ENCODE measurements at regions not wholly inside any gene's neighbourhood (a gene's known extent, or its start where the extent isn't known, plus 50 kb on each side); places are given as distances from the start of the nearest gene placed in this dataset.

DNA sequence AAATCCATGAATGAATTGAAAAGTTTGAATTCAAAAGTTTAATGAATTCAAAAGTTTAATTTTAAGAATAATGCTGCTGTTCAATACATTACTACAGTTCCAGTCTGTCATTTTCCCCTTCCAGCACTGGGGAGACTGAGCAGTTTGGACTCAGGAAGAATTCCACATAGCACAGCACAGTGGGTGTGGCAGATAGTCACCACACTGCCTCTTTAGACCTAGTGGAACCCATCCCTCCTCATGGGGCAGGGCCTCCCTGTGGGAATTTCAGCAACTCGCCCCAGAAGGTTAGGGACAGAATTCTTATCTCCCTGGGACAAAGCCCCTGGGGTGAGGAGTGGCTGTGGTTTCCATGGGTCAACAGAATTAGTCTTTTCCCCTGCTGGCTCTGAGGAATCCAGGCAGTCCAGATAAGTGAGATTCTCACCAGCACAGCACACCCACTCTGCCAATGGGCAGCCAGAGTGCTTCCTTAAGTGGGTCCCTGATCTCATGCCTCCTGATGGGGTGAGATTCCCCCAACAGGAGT is 442.0 kb upstream of the SYT4 start:
- Histone ChIP-seq H3K9ac (ENCODE audit: low read length in 5 of 5) (no peak overlapping the region), H3K27ac (ENCODE audit: low read depth, low read length) (no peak overlapping the region), H3K4me3 (ENCODE audit: low read depth in 1 of 5, low read length in 5 of 5) (no peak overlapping the region), H3K9me3 (ENCODE audit: control insufficient read depth in 5 of 5, low read length in 5 of 5) (peaks cover 0 to 6% (median 3%) of the 10 kb centered on the region in 5 donors), H3K27me3 (ENCODE audit: control insufficient read depth in 5 of 5, insufficient read depth in 4 of 5, low read length in 5 of 5) (no peaks in the 10 kb centered on the region), H3K36me3 (ENCODE audit: control insufficient read depth in 5 of 5, insufficient read depth in 5 of 5, low read length in 5 of 5) (no peaks in the 10 kb centered on the region), H3K4me1 (ENCODE audit: control insufficient read depth in 5 of 5, insufficient read depth in 5 of 5, low read length in 5 of 5) (no peaks in the 10 kb centered on the region)

DNA sequence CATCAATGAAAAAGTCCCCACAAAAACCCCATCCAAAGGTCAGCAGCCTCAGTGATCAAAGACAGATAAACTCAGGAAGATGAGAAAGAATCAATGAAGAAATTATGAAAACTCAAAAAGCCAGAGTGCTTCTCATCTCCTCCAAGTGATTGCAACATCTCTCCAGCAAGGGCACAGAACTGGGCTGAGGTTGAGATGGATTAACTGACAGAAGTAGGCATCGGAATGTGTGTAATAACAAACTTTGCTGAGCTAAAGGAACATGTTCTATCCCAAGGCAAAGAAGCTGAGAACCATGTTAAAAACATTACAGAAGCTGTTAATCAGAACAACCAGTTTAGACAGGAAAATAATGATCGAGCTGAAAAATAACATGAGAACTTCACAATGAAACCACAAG is 442.8 kb upstream of the SYT4 start:
- Histone ChIP-seq H3K4me3 (ENCODE audit: low read depth in 1 of 5, low read length in 5 of 5) (no peak overlapping the region), H3K36me3 (ENCODE audit: control insufficient read depth in 5 of 5, insufficient read depth in 5 of 5, low read length in 5 of 5) (no peaks in the 10 kb centered on the region), H3K9me3 (ENCODE audit: control insufficient read depth in 5 of 5, low read length in 5 of 5) (peaks cover 0 to 9% (median 3%) of the 10 kb centered on the region in 5 donors), H3K27me3 (ENCODE audit: control insufficient read depth in 5 of 5, insufficient read depth in 4 of 5, low read length in 5 of 5) (no peaks in the 10 kb centered on the region), H3K27ac (ENCODE audit: low read depth, low read length) (no peak overlapping the region), H3K4me1 (ENCODE audit: control insufficient read depth in 5 of 5, insufficient read depth in 5 of 5, low read length in 5 of 5) (no peaks in the 10 kb centered on the region), H3K9ac (ENCODE audit: low read length in 5 of 5) (no peak overlapping the region)

DNA sequence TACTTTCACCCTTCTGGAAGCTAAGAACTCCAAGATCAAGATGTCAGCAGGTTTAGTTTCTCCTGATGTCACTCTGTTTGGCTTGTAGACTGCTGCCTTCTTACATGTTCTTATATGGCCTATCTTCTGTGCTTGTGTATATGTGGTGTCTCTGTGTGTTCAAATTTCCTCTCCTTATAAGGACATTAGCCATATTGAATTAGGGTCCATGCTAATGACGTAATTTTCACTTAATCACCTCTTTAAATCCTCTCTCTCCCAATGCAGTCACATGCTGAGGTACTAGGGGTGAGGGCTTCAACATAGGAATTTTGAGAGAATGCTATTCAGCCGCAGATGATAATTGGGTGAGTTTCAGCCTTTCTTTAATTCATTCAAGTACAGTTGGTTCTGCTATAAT is 458.3 kb upstream of the SYT4 start:
- H3K27ac ChIP-seq (ENCODE audit: low read depth, low read length), result no peak overlapping the region
- no peak overlapping the region for H3K9ac ChIP-seq (ENCODE audit: low read length in 5 of 5)
- H3K4me1 ChIP-seq (ENCODE audit: control insufficient read depth in 5 of 5, insufficient read depth in 5 of 5, low read length in 5 of 5), result no peaks in the 10 kb centered on the region
- no peaks in the 10 kb centered on the region for H3K36me3 ChIP-seq (ENCODE audit: control insufficient read depth in 5 of 5, insufficient read depth in 5 of 5, low read length in 5 of 5)
- no peaks in the 10 kb centered on the region for H3K27me3 ChIP-seq (ENCODE audit: control insufficient read depth in 5 of 5, insufficient read depth in 4 of 5, low read length in 5 of 5)
- peaks cover 0 to 8% (median 2%) of the 10 kb centered on the region in 5 donors for H3K9me3 ChIP-seq (ENCODE audit: control insufficient read depth in 5 of 5, low read length in 5 of 5)
- H3K4me3 ChIP-seq (ENCODE audit: low read depth in 1 of 5, low read length in 5 of 5), result no peak overlapping the region

DNA sequence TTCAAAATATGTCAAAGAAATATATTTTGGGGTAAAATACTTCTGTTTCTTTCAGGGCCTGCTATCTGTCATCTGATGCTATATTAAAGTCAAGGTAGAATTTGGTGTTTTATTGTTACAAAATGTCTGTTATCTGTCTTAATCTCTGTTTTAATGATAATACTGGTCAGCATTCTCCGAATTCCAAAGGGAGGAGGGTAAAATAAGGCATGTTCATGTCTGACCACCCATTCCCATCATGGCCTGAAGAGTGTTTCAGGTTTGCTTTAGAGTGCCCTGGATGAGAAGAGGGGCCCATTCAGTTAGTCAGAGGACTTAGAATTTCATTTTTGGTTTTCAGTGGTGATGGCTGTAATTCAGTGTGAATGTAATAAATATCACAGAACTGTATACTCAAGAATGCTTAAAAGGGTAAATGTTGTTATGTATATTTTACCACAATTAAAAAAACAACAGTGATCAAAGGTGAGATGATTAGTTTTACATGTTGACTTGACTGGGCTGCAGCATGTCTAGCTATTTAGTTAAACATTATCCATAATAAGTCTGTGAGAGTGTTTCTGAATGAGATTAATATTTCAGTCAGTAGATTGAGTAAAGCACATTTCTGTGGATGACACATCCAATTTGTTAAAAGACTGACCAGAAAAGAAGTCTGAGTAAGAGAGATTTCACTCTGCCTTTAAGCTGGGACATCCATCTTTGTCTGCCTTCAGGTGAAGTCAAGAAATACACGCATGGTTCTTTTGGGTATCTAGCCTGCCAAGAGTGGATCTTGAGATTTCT is 467.9 kb upstream of the SYT4 start:
- Histone ChIP-seq H3K36me3 (ENCODE audit: control insufficient read depth in 5 of 5, insufficient read depth in 5 of 5, low read length in 5 of 5) (no peaks in the 10 kb centered on the region), H3K4me1 (ENCODE audit: control insufficient read depth in 5 of 5, insufficient read depth in 5 of 5, low read length in 5 of 5) (no peaks in the 10 kb centered on the region)

DNA sequence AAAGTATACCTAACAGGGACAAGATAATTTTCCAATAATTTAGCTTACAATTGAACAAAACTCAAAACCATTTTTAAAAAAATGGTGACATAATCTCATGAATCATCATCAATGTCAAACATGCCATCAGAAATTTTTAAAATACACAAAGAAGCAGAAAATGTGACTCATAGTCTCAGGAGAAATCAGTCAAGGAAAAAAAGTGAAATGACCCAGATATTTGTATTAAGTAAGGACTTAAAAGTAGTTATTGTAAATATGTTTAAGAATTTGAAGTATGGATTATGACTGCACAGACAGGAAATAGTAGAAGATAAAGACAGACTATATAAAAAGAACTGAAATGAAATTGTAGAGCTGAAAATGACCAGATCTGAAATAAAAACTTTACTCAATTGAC is 473.9 kb upstream of the SYT4 start:
- Histone ChIP-seq H3K4me1 (ENCODE audit: control insufficient read depth in 5 of 5, insufficient read depth in 5 of 5, low read length in 5 of 5) (no peaks in the 10 kb centered on the region), H3K27ac (ENCODE audit: low read depth, low read length) (no peak overlapping the region), H3K4me3 (ENCODE audit: low read depth in 1 of 5, low read length in 5 of 5) (no peak overlapping the region), H3K9me3 (ENCODE audit: control insufficient read depth in 5 of 5, low read length in 5 of 5) (peaks cover 0 to 17% (median 4%) of the 10 kb centered on the region in 5 donors), H3K36me3 (ENCODE audit: control insufficient read depth in 5 of 5, insufficient read depth in 5 of 5, low read length in 5 of 5) (no peaks in the 10 kb centered on the region), H3K9ac (ENCODE audit: low read length in 5 of 5) (no peak overlapping the region), H3K27me3 (ENCODE audit: control insufficient read depth in 5 of 5, insufficient read depth in 4 of 5, low read length in 5 of 5) (no peaks in the 10 kb centered on the region)

More for the DNA sequence above, 467.9 kb upstream of the SYT4 start:
- H3K9me3 ChIP-seq (ENCODE audit: control insufficient read depth in 5 of 5, low read length in 5 of 5), result peaks cover 0 to 8% (median 3%) of the 10 kb centered on the region in 5 donors
- H3K27ac ChIP-seq (ENCODE audit: low read depth, low read length), result no peak overlapping the region
- H3K27me3 ChIP-seq (ENCODE audit: control insufficient read depth in 5 of 5, insufficient read depth in 4 of 5, low read length in 5 of 5), result no peaks in the 10 kb centered on the region
- no peak overlapping the region for H3K9ac ChIP-seq (ENCODE audit: low read length in 5 of 5)
- H3K4me3 ChIP-seq (ENCODE audit: low read depth in 1 of 5, low read length in 5 of 5), result no peak overlapping the region

DNA sequence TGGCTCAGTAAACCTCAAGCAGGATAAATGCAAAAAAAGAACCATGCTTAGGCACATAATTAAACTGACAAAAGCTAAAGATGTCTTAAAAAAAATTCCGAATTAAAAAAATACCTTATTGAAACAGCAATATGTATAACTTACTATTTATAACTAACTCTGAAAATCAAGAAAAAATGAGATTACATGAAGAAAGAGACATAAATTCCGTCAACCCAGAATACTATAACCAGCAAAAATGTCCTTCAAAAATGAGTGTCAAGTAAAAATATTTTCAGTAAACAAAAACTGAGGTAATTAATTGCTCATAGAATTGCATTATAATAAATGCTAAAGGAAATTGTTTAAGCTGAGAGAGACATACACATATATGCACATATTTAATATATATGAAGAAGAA is 474.5 kb upstream of the SYT4 start:
- no peaks in the 10 kb centered on the region for H3K27me3 ChIP-seq (ENCODE audit: control insufficient read depth in 5 of 5, insufficient read depth in 4 of 5, low read length in 5 of 5)
- peaks cover 0 to 17% (median 4%) of the 10 kb centered on the region in 5 donors for H3K9me3 ChIP-seq (ENCODE audit: control insufficient read depth in 5 of 5, low read length in 5 of 5)
- no peak overlapping the region for H3K9ac ChIP-seq (ENCODE audit: low read length in 5 of 5)
- no peak overlapping the region for H3K27ac ChIP-seq (ENCODE audit: low read depth, low read length)
- peaks cover 0 to 3% (median 0%) of the 10 kb centered on the region in 5 donors for H3K4me1 ChIP-seq (ENCODE audit: control insufficient read depth in 5 of 5, insufficient read depth in 5 of 5, low read length in 5 of 5)
- no peak overlapping the region for H3K4me3 ChIP-seq (ENCODE audit: low read depth in 1 of 5, low read length in 5 of 5)
- no peaks in the 10 kb centered on the region for H3K36me3 ChIP-seq (ENCODE audit: control insufficient read depth in 5 of 5, insufficient read depth in 5 of 5, low read length in 5 of 5)

DNA sequence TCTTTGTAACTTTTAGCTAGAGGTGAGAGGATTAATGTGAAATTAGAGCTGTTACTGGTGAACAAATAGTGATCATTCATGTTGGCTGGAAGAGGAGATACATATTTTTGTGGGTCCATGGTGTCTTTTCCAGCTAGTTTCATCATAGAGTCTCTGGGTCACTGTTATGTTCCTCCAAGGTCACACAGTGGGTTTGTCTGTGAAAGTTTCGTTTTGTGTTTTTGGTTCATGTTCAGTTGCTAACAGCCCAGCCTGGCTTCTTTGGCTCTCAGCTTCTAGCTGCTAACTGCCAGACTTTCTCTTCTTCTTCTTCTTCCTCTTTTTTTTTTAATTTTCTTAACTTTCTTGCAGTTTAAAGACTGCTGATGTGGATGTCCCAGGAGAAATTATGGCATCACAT is 480.0 kb upstream of the SYT4 start:
- Histone ChIP-seq H3K27me3 (ENCODE audit: control insufficient read depth in 5 of 5, insufficient read depth in 4 of 5, low read length in 5 of 5) (no peaks in the 10 kb centered on the region), H3K4me1 (ENCODE audit: control insufficient read depth in 5 of 5, insufficient read depth in 5 of 5, low read length in 5 of 5) (peaks cover 0 to 7% (median 0%) of the 10 kb centered on the region in 5 donors), H3K36me3 (ENCODE audit: control insufficient read depth in 5 of 5, insufficient read depth in 5 of 5, low read length in 5 of 5) (no peaks in the 10 kb centered on the region), H3K9ac (ENCODE audit: low read length in 5 of 5) (no peak overlapping the region), H3K27ac (ENCODE audit: low read depth, low read length) (no peak overlapping the region), H3K4me3 (ENCODE audit: low read depth in 1 of 5, low read length in 5 of 5) (no peak overlapping the region), H3K9me3 (ENCODE audit: control insufficient read depth in 5 of 5, low read length in 5 of 5) (peaks cover 0 to 8% (median 0%) of the 10 kb centered on the region in 5 donors)

DNA sequence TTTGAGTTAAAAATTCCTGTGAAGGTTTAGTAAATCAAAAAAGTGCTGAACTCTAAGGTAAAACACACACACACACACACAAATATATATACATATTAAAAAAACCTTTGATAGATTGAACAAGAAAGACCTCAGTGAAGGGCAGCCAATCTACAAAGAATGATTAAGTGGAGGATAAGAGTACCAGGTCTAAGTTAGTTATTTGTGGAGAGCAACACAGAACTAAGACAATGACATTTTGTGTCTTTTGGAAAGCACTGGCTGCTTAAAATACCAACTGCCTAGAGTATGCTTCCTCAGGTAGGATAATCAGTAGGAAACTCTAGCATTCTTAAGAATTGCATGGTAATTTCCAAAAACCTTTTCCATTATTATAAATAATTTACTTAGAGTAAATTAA is 481.4 kb upstream of the SYT4 start:
- H3K9ac ChIP-seq (ENCODE audit: low read length in 5 of 5), result no peak overlapping the region
- peaks cover 0 to 4% (median 0%) of the 10 kb centered on the region in 5 donors for H3K9me3 ChIP-seq (ENCODE audit: control insufficient read depth in 5 of 5, low read length in 5 of 5)
- H3K27me3 ChIP-seq (ENCODE audit: control insufficient read depth in 5 of 5, insufficient read depth in 4 of 5, low read length in 5 of 5), result no peaks in the 10 kb centered on the region
- H3K4me3 ChIP-seq (ENCODE audit: low read depth in 1 of 5, low read length in 5 of 5), result no peak overlapping the region
- peaks cover 0 to 7% (median 0%) of the 10 kb centered on the region in 5 donors for H3K4me1 ChIP-seq (ENCODE audit: control insufficient read depth in 5 of 5, insufficient read depth in 5 of 5, low read length in 5 of 5)
- no peaks in the 10 kb centered on the region for H3K36me3 ChIP-seq (ENCODE audit: control insufficient read depth in 5 of 5, insufficient read depth in 5 of 5, low read length in 5 of 5)
- H3K27ac ChIP-seq (ENCODE audit: low read depth, low read length), result no peak overlapping the region

DNA sequence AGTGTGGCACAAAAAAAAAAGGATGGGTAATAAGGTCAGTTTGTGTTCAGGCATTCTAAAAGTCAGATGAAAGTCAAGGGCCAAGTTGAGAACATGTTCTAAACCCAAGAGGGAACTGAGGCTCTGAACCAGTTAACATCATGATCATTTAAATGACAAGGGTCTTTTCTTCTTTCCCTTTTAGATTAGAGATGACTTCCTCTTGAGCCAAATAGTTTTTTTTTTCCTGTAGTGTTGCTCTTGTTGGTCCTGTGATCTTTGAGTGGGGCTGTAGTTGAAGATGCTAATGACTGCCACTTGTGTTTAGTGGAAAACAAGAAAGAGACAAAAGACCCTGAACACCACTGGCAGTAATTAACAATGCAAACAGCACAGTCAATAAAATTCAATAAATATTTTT is 482.7 kb upstream of the SYT4 start:
- H3K9me3 ChIP-seq (ENCODE audit: control insufficient read depth in 5 of 5, low read length in 5 of 5), result peaks cover 0 to 4% (median 0%) of the 10 kb centered on the region in 5 donors
- no peak overlapping the region for H3K27ac ChIP-seq (ENCODE audit: low read depth, low read length)
- no peaks in the 10 kb centered on the region for H3K27me3 ChIP-seq (ENCODE audit: control insufficient read depth in 5 of 5, insufficient read depth in 4 of 5, low read length in 5 of 5)
- no peak overlapping the region for H3K9ac ChIP-seq (ENCODE audit: low read length in 5 of 5)
- no peaks in the 10 kb centered on the region for H3K36me3 ChIP-seq (ENCODE audit: control insufficient read depth in 5 of 5, insufficient read depth in 5 of 5, low read length in 5 of 5)
- H3K4me1 ChIP-seq (ENCODE audit: control insufficient read depth in 5 of 5, insufficient read depth in 5 of 5, low read length in 5 of 5), result peaks cover 0 to 7% (median 0%) of the 10 kb centered on the region in 5 donors
- no peak overlapping the region for H3K4me3 ChIP-seq (ENCODE audit: low read depth in 1 of 5, low read length in 5 of 5)

DNA sequence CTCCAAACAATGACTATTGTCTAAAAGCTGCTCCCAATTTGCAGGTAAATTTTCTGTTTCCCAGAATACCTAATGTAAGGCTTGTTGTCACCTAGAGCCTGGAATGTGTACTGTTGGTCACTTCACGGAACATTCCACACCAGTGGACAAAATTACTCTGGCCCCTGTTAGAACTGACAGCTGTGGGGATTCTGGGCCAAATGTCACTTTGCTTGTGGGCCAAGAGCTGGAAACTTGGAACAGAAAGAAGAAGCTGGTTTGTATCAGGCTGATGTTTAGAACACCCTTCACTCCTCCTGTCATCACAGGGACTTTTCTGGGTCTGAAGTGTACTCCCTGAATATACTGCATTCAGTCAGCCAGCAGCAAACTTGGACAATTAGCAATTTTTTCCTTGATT is 495.6 kb upstream of the SYT4 start:
- Histone ChIP-seq H3K27me3 (ENCODE audit: control insufficient read depth in 5 of 5, insufficient read depth in 4 of 5, low read length in 5 of 5) (no peaks in the 10 kb centered on the region), H3K36me3 (ENCODE audit: control insufficient read depth in 5 of 5, insufficient read depth in 5 of 5, low read length in 5 of 5) (no peaks in the 10 kb centered on the region), H3K9ac (ENCODE audit: low read length in 5 of 5) (no peak overlapping the region), H3K27ac (ENCODE audit: low read depth, low read length) (no peak overlapping the region), H3K9me3 (ENCODE audit: control insufficient read depth in 5 of 5, low read length in 5 of 5) (peaks cover 0 to 4% (median 0%) of the 10 kb centered on the region in 5 donors), H3K4me1 (ENCODE audit: control insufficient read depth in 5 of 5, insufficient read depth in 5 of 5, low read length in 5 of 5) (peaks cover 0 to 15% (median 5%) of the 10 kb centered on the region in 5 donors), H3K4me3 (ENCODE audit: low read depth in 1 of 5, low read length in 5 of 5) (no peak overlapping the region)

Data from subcutaneous abdominal adipose tissue (tissue), 5 donors.